ENCODE measurements at regions not wholly inside any gene's neighbourhood (a gene's known extent, or its start where the extent isn't known, plus 50 kb on each side); places are given as distances from the start of the nearest gene placed in this dataset.
"Not testable (repeated sequence)": the region's sequence is repeated elsewhere in the genome, so short reads cannot be mapped to it uniquely, and the experiment has no call there.

DNA sequence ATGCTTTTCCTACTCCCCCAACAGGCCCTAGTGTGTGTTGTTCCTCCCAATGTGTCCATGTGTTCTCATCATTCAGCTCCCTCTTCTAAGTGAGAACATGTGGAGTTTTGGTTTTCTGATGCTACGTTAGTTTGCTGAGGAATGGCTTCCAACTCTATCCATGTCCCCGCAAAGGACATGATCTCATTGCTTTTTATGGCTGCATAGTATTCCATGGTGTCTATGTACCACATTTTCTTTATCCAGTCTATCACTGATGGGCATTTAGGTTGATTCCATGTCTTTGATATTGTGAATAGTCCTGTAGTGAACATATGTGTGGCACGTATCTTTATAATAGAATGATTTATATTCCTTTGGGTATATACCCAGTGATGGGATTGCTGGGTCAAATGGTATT, 72.5 kb upstream of the CCNY start:
- not testable (repeated sequence) for H3K9me3 Mint-ChIP-seq; DNase-seq; ATAC-seq (replicated peaks); H3K4me3 Mint-ChIP-seq; H3K27me3 Mint-ChIP-seq; H3K4me1 Mint-ChIP-seq; H3K27ac Mint-ChIP-seq; H3K36me3 Mint-ChIP-seq

DNA sequence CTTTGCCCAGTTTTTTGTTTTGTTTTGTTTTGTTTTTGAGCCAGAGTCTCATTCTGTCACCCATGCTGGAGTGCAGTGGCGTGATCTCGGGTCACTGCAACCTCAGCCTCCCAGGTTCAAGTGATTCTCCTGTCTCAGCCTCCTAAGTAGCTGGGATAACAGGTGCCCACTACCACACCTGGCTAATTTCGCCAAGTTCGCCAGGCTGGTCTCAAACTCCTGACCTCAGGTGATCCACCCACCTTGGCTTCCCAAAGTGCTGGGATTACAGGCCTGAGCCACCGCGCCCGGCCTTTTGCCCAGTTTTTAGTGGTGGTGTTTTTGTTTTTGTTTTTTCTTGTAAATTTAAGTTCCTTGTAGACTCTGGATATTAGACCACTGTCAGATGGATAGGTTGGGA, 71.7 kb upstream of the CCNY start:
- H3K4me1 Mint-ChIP-seq; H3K4me3 Mint-ChIP-seq; H3K9me3 Mint-ChIP-seq; H3K27me3 Mint-ChIP-seq; H3K27ac Mint-ChIP-seq; H3K36me3 Mint-ChIP-seq; ATAC-seq (replicated peaks); DNase-seq: not testable (repeated sequence)

DNA sequence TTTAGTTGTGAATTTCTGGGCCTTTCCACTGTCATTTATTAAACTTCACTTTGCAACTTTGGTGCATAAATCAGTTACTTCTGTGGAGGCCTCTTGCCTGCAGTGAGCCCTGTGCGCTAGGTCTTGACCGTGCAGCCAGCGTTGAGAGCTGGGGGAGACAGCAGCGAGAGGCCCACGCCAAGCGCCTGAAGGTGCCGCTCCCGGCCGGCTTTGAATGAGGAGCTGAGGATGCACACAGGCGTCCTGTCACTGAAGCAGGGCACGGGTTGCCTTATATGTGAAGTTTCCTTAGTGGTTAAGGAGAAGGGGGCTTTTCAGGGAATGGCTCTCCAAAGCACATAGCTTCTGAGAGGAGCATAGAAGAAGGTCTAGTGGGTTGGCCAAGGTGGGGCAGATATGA, 70.9 kb upstream of the CCNY start:
- Mint-ChIP-seq H3K4me1 (peaks cover 6 to 7% of the 10 kb centered on the region in 2 donors), H3K36me3 (no peaks in the 10 kb centered on the region), H3K27ac (no peak overlapping the region), H3K4me3 (no peak overlapping the region), H3K27me3 (peaks cover 0 to 3% of the 10 kb centered on the region in 2 donors), H3K9me3 (peaks cover 0 to 1% of the 10 kb centered on the region in 2 donors)
- DNase-seq (no peak), ATAC-seq (replicated peaks) (no peak)

DNA sequence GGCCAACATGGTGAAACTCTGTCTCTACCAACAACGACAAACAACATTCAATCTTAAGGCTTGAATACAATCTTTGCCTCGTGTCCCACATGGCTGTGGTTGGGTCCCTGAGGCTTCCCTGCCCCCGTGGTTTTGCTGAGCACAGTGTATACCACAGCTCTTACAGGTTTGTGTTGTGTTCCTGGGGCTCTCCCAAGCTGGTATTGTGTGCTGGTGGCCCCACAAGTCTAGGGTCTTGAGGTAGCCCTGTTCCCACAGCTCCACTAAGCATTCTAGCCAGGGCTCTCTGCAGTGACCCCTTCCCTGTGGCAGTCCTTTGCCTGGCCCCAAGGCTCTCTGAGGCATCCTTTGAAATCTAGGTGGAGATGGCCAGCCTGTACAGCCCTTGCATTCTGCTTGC, 68.0 kb upstream of the CCNY start:
- Mint-ChIP-seq H3K4me3 (no peak overlapping the region), H3K36me3 (no peaks in the 10 kb centered on the region), H3K27ac (no peak overlapping the region), H3K4me1 (peaks cover 7 to 10% of the 10 kb centered on the region in 2 donors), H3K9me3 (peaks cover 0 to 8% of the 10 kb centered on the region in 2 donors), H3K27me3 (peaks cover 3 to 6% of the 10 kb centered on the region in 2 donors)
- ATAC-seq (replicated peaks) (no peak), DNase-seq (no peak)

DNA sequence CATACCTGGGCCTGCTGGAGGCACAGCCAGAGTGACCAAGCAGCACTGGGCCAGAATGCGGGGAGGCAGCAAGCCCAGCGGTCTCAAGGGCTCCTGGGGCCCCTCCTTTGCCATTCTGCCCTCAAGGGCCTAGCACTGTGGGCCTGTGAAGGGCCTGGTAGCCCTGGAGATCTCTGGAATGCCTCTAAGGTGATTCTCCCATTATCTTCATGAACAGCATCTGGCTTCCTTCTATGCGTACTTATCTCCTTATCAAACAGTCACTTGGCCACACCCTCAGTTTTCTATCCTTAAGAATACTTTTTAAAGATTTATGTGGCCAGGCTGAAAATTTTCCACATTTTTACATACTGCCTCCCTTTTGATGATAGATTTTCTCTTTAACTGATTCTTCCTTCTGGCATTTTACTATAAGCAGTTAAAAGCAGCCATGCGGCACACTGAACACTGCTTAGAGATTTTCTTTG, 67.5 kb upstream of the CCNY start:
- ATAC-seq (replicated peaks) (no peak), DNase-seq (no peak)
- peaks cover 0 to 7% of the 10 kb centered on the region in 2 donors for H3K9me3 Mint-ChIP-seq
- no peak overlapping the region for H3K4me3 Mint-ChIP-seq
- peaks cover 7 to 10% of the 10 kb centered on the region in 2 donors for H3K4me1 Mint-ChIP-seq
- H3K36me3 Mint-ChIP-seq, result no peaks in the 10 kb centered on the region
- peaks cover 3 to 6% of the 10 kb centered on the region in 2 donors for H3K27me3 Mint-ChIP-seq
- H3K27ac Mint-ChIP-seq, result no peak overlapping the region

DNA sequence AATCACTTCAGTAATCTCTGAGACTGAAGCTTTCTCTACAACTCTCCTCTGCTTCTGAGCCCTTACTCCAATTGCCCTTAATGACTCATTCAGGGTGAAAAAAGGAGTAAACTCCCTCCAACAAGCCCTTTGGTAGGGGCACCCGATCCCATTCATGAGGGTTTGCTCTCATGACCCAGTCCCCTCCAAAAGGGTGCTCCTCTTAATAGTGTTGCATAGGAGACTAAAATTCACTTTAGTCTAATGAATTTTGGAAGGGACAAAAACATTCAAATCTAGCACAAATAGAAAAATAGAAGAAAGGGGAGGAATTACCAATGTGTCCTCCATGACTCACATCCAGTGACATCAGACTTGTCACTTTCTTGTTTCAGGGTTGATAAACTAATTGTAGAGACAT, 66.2 kb upstream of the CCNY start:
- ATAC-seq (replicated peaks) (no peak), DNase-seq (no peak)
- Mint-ChIP-seq H3K9me3 (peaks cover 0 to 8% of the 10 kb centered on the region in 2 donors), H3K4me1 (peaks cover 7 to 10% of the 10 kb centered on the region in 2 donors), H3K4me3 (no peak overlapping the region), H3K36me3 (no peaks in the 10 kb centered on the region), H3K27ac (no peak overlapping the region), H3K27me3 (peaks cover 3 to 6% of the 10 kb centered on the region in 2 donors)

DNA sequence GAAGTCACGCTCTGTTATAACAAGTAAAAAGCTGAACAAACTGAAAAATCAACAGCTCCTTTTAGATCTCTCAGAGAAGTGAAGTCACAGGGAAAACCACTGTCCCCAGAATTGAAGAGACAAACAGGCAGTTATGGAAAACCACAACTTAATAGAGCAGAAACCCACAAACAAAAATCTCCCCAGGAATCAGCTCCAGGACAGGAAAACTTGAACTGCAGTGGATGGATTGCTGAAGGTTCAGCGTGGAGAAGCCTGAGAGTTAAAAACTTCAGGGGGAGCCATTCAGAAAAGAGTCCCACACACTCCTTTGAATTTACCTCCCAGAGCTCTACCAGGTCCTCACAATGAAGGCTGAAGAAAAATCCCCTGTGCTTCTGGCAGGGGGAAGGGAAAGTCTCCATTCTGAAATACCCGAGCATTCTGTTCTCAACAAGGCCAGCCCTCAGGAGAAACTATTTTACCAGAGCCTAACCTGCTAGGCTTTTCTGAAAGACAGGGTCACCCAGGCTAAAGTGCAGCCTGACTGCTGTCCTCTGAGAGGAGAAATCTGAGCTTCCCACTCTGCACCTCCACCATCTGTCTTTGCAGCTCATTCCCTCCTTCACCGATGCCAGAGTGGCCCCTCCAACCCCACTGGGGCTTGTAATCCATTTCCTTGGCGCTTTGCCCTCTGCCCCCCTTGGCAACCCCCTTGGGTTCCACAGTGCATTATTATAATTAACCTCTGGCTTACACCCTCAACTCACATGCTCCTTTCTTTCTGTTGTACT, 65.0 kb upstream of the CCNY start:
- Mint-ChIP-seq H3K27me3 (peaks cover 3 to 6% of the 10 kb centered on the region in 2 donors), H3K4me3 (no peak overlapping the region), H3K27ac (no peak overlapping the region), H3K4me1 (peaks cover 7 to 10% of the 10 kb centered on the region in 2 donors), H3K36me3 (no peaks in the 10 kb centered on the region), H3K9me3 (peaks cover 0 to 8% of the 10 kb centered on the region in 2 donors)
- peak in 1 of 2 donors; percentile 42 for ATAC-seq (replicated peaks)
- DNase-seq, result no peak

DNA sequence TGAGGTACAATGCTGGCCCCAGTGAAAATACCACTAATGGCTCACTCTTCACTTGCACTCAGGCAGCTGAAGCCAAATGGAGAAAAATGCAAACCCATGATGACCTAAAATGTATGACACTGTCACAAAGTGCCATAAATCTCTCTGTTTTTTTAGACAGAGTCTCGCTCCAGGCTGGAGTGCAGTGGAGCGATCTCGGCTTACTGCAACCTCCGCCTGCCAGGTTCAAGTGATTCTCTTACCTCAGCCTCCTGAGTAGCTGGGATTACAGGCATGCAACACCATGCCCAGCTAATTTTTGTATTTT, 64.5 kb upstream of the CCNY start:
- H3K4me1 Mint-ChIP-seq; DNase-seq; H3K9me3 Mint-ChIP-seq; H3K27ac Mint-ChIP-seq; H3K27me3 Mint-ChIP-seq; H3K4me3 Mint-ChIP-seq; H3K36me3 Mint-ChIP-seq; ATAC-seq (replicated peaks): not testable (repeated sequence)

DNA sequence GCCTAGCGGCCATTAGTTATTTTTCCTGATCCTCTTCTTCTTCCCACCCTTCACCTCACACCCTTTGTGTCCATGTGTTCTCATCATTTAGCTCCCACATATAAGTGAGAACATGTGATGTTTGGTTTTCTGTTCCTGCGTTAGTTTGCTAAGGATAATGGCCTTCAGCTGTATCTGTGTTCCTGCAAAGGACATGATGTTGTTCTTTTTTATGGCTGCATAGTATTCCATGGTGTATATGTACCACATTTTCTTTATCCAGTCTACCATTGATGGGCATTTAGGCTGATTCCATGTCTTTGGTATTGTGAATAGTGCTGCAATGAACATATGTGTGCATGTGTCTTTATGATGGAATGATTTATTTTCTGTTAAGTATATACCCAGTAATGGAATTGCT, 63.9 kb upstream of the CCNY start:
- not testable (repeated sequence) for H3K27me3 Mint-ChIP-seq; ATAC-seq (replicated peaks); H3K4me1 Mint-ChIP-seq; DNase-seq; H3K4me3 Mint-ChIP-seq; H3K36me3 Mint-ChIP-seq; H3K9me3 Mint-ChIP-seq; H3K27ac Mint-ChIP-seq

DNA sequence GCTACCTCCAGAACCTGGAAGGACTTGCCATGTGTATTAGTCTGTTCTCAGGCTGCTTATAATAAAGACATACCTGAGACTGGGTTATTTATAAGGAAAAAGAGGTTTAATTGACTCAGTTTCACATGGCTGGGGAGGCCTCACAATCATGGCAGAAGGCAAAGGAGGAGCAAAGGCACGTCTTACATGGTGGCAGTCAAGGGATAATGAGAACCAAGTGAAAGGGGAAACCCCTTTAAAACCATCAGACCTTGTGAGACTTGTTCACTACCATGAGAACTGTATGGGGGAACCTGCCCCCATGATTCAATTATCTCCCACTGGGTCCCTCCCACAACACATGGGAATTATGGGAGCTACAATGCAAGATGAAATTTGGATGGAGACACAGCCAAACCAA, 62.3 kb upstream of the CCNY start:
- not testable (repeated sequence) for H3K27me3 Mint-ChIP-seq; H3K27ac Mint-ChIP-seq; DNase-seq; H3K4me1 Mint-ChIP-seq; H3K4me3 Mint-ChIP-seq; H3K9me3 Mint-ChIP-seq; H3K36me3 Mint-ChIP-seq; ATAC-seq (replicated peaks)

DNA sequence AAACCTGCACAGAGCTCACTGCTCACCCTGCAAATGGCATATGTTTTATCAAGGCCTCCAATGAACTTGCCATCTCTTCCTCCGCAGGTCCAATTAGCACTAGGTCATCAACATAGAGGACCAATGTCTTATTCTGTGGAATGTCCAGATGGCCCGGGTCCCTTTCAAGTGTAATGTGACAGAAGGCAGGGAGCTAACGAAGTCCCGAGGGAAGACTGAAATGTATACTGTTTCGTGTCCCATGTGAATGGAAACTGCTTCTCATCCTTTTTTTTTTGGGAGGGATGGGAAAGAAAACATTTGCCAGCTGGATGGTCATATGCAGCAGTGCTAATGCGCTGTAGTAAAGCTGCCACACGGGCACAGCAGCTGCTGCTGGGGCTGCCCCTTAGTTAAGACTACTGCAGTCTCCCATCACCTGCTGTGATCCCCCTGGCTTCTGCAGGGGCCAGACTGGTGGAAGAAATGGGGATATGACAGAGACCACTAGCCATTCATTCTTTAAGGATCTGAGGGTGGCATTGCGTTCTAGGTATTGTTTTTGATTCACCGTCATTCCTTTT, 61.7 kb upstream of the CCNY start:
- Mint-ChIP-seq H3K9me3 (peaks cover 0 to 8% of the 10 kb centered on the region in 2 donors), H3K4me1 (peaks cover 0 to 7% of the 10 kb centered on the region in 2 donors), H3K27ac (no peak overlapping the region), H3K4me3 (no peak overlapping the region), H3K27me3 (peaks cover 3 to 6% of the 10 kb centered on the region in 2 donors), H3K36me3 (no peaks in the 10 kb centered on the region)
- DNase-seq (no peak), ATAC-seq (replicated peaks) (no peak)

DNA sequence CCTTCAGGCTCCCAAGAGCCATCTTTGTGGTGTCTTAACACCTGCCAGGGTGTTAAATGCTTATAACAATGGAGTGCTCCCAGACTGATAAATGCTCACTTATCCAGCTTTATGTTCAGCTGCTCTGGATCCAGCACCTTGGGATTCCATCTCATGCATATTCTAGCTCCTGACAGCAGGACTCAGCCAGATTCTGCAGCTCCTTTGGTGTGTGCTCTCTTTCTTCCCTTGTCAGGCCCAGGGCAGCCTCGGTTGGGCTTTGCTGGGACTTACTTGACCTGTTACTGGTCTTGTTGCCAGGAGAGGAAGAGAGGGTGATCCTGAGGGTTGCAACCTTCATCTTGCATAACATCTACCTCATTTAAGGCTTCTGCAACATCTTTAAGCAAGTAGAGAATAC, 59.4 kb upstream of the CCNY start:
- no peak for DNase-seq
- peaks cover 0 to 6% of the 10 kb centered on the region in 2 donors for H3K27me3 Mint-ChIP-seq
- H3K27ac Mint-ChIP-seq, result no peak overlapping the region
- H3K4me1 Mint-ChIP-seq, result no peaks in the 10 kb centered on the region
- no peak overlapping the region for H3K4me3 Mint-ChIP-seq
- H3K9me3 Mint-ChIP-seq, result peaks cover 4 to 14% of the 10 kb centered on the region in 2 donors
- no peak for ATAC-seq (replicated peaks)
- H3K36me3 Mint-ChIP-seq, result no peaks in the 10 kb centered on the region

DNA sequence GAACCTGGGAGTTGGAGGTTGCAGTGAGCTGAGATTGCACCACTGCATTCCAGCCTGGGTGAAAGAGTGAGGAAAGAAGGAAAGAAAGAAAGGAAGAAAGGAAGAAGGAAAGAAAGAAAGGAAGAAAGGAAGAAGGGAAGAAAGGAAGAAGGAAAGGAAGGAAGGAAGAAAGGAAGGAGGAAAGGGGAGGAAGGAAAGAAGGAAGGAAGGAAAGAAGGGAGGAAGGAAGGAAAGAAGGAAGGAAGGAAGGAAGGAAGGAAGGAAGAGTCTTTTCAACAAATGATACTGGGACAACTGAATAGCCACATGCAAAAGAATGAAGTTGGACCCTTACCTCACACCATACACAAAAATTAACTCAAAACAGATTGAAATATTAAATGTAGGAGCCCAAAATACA, 56.1 kb upstream of the CCNY start:
- ATAC-seq (replicated peaks); H3K4me3 Mint-ChIP-seq; H3K9me3 Mint-ChIP-seq; H3K27ac Mint-ChIP-seq; H3K4me1 Mint-ChIP-seq; H3K27me3 Mint-ChIP-seq; DNase-seq; H3K36me3 Mint-ChIP-seq: not testable (repeated sequence)

Measured in stimulated activated naive B cell treated with anti-CD40 and anti-IgM and Interleukin-4, amounts not matched to agents 10 μg/mL and 1 μg/mL and 100 μg/mL, for 72 hours (primary cell).